ENCODE measurements at regions not wholly inside any gene's neighbourhood (a gene's known extent, or its start where the extent isn't known, plus 50 kb on each side); places are given as distances from the start of the nearest gene placed in this dataset.

DNA sequence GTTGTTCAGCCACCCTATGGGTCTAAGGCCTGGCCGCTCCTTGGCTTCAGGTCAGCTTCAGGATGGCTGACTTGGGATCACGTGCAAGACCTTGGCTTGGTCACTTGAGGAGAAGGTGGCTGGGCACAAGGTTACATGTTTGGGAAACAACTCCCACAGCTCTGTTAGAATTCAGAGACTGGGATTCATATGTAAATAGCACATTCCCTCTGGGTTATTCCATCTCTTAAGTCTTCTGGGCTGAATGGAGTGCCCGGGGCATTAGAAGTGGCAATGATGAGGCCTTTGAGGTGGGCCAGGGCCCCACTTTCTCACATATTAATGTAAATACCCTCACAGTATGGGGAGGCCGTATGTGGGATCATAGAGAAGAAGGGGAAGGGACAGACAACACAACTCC lies 150.9 kb downstream of the EFNB2 start:
- TF ChIP-seq, protein P1, sequence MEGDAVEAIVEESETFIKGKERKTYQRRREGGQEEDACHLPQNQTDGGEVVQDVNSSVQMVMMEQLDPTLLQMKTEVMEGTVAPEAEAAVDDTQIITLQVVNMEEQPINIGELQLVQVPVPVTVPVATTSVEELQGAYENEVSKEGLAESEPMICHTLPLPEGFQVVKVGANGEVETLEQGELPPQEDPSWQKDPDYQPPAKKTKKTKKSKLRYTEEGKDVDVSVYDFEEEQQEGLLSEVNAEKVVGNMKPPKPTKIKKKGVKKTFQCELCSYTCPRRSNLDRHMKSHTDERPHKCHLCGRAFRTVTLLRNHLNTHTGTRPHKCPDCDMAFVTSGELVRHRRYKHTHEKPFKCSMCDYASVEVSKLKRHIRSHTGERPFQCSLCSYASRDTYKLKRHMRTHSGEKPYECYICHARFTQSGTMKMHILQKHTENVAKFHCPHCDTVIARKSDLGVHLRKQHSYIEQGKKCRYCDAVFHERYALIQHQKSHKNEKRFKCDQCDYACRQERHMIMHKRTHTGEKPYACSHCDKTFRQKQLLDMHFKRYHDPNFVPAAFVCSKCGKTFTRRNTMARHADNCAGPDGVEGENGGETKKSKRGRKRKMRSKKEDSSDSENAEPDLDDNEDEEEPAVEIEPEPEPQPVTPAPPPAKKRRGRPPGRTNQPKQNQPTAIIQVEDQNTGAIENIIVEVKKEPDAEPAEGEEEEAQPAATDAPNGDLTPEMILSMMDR (IDR thresholded peaks at IDR 0.05): no peak
- no peak for TF ChIP-seq POLR2A (IDR thresholded peaks at IDR 0.05)
